ENCODE measurements at regions not wholly inside any gene's neighbourhood (a gene's known extent, or its start where the extent isn't known, plus 50 kb on each side); places are given as distances from the start of the nearest gene placed in this dataset.

GRCh38 chr1:58401991-58402390 is 144.5 kb downstream of the OMA1 start:
- Mint-ChIP-seq H3K36me3 (ENCODE audit: low read depth) (no peaks in the 10 kb centered on the region), H3K9me3 (no peaks in the 10 kb centered on the region), H3K27me3 (ENCODE audit: low read depth) (peaks cover 10% of the 10 kb centered on the region), H3K27ac (no peak overlapping the region), H3K4me1 (peaks cover 6% of the 10 kb centered on the region), H3K4me3 (no peak overlapping the region)
- TF ChIP-seq CTCF (IDR thresholded peaks at IDR 0.05; ENCODE audit: unreplicated experiment in 3 of 3) = no peak

GRCh38 chr1:58399176-58399575 is 147.3 kb downstream of the OMA1 start:
- Mint-ChIP-seq H3K9me3 (no peaks in the 10 kb centered on the region), H3K27me3 (ENCODE audit: low read depth) (peaks cover 7% of the 10 kb centered on the region), H3K36me3 (ENCODE audit: low read depth) (no peaks in the 10 kb centered on the region), H3K4me1 (peaks cover 15% of the 10 kb centered on the region), H3K4me3 (no peak overlapping the region), H3K27ac (no peak overlapping the region)
- TF ChIP-seq CTCF (IDR thresholded peaks at IDR 0.05; ENCODE audit: unreplicated experiment in 3 of 3) = no peak

DNA sequence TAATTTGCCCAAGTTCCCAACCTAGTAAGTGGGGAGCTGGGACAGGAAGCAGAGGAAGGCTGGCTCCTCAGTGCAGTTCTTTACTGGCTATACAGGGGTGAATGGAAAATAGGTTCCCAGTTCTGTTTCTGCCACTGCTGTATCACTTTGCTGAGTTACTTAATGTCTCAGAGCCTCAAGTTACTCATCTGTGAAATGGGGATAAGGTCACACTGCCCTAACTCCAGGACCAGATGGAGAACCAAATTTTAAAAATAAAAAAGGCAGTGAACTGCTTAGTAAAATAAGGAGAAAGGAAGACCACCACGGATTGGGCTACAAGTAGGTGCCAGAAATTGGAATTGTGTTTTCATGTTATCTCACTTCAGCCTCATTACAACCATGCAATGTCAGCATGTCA is 147.8 kb downstream of the OMA1 start:
- no peaks in the 10 kb centered on the region for H3K36me3 Mint-ChIP-seq (ENCODE audit: low read depth)
- H3K9me3 Mint-ChIP-seq = no peaks in the 10 kb centered on the region
- H3K4me1 Mint-ChIP-seq = peaks cover 15% of the 10 kb centered on the region
- no peak overlapping the region for H3K4me3 Mint-ChIP-seq
- H3K27ac Mint-ChIP-seq = no peak overlapping the region
- H3K27me3 Mint-ChIP-seq (ENCODE audit: low read depth) = peaks cover 7% of the 10 kb centered on the region
- no peak for TF ChIP-seq CTCF (IDR thresholded peaks at IDR 0.05; ENCODE audit: unreplicated experiment in 3 of 3)

GRCh38 chr1:58397187-58397820 is 149.2 kb downstream of the OMA1 start:
- H3K27me3 Mint-ChIP-seq (ENCODE audit: low read depth) = peaks cover 7% of the 10 kb centered on the region
- H3K27ac Mint-ChIP-seq = peak overlapping the region in 1 of 3 experiments; percentile 8
- H3K9me3 Mint-ChIP-seq = no peaks in the 10 kb centered on the region
- peaks cover 15% of the 10 kb centered on the region for H3K4me1 Mint-ChIP-seq
- no peaks in the 10 kb centered on the region for H3K36me3 Mint-ChIP-seq (ENCODE audit: low read depth)
- no peak for TF ChIP-seq CTCF (IDR thresholded peaks at IDR 0.05; ENCODE audit: unreplicated experiment in 3 of 3)
- H3K4me3 Mint-ChIP-seq = no peak overlapping the region

- Mint-ChIP-seq H3K9me3 (no peaks in the 10 kb centered on the region), H3K27ac (peak overlapping the region; percentile 24 to 71 (median 26)), H3K4me3 (no peak overlapping the region), H3K27me3 (ENCODE audit: low read depth) (peaks cover 7% of the 10 kb centered on the region), H3K36me3 (ENCODE audit: low read depth) (no peaks in the 10 kb centered on the region), H3K4me1 (peaks cover 15% of the 10 kb centered on the region)
- TF ChIP-seq CTCF (IDR thresholded peaks at IDR 0.05; ENCODE audit: unreplicated experiment in 3 of 3) = no peak
Observed at GRCh38 chr1:58396150-58396549, 150.4 kb downstream of the OMA1 start.

DNA sequence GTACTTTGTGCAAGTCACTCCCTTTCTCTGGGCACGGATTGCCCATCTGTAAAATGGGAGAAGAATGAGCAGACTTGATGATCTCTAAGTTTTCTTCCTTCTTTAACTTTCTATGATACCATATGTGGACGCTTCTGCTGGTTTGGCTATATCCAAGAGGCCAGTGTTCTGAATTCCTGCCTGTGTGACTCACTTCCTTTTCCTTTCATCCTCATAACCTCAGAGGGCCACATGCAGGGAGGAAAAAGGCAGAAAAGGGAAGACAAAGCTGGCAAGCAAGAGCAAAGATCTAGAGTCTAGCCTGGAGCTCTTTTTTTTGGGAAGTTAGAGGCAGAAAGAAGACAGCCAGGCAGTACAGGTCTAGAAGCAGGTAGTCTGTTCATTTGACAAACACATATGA is 151.2 kb downstream of the OMA1 start:
- Mint-ChIP-seq H3K36me3 (ENCODE audit: low read depth) (no peaks in the 10 kb centered on the region), H3K4me3 (no peak overlapping the region), H3K27me3 (ENCODE audit: low read depth) (peaks cover 7% of the 10 kb centered on the region)

More for the DNA sequence above, 151.2 kb downstream of the OMA1 start:
- H3K9me3 Mint-ChIP-seq = no peaks in the 10 kb centered on the region
- TF ChIP-seq CTCF (IDR thresholded peaks at IDR 0.05; ENCODE audit: unreplicated experiment in 3 of 3) = no peak
- peak overlapping the region; percentile 24 to 47 (median 38) for H3K27ac Mint-ChIP-seq
- H3K4me1 Mint-ChIP-seq = peaks cover 15% of the 10 kb centered on the region

Measured in nephron (organoid).